ENCODE measurements at regions not wholly inside any gene's neighbourhood (a gene's known extent, or its start where the extent isn't known, plus 50 kb on each side); places are given as distances from the start of the nearest gene placed in this dataset.
"Not testable (repeated sequence)": the region's sequence is repeated elsewhere in the genome, so short reads cannot be mapped to it uniquely, and the experiment has no call there.

- no peak overlapping the region for H3K4me3 Mint-ChIP-seq (ENCODE audit: low read depth)
- H3K27me3 Mint-ChIP-seq, result peaks cover 3% of the 10 kb centered on the region
These were observed 166.8 kb upstream of the KCNJ6 start for GRCh38 chr21:38082936-38083485.

GRCh38 chr21:38083535-38083934, 167.3 kb upstream of the KCNJ6 start:
- Mint-ChIP-seq H3K9me3 (ENCODE audit: low read depth) (no peaks in the 10 kb centered on the region), H3K4me1 (ENCODE audit: low read depth) (no peaks in the 10 kb centered on the region)

More at GRCh38 chr21:38082936-38083485, 166.8 kb upstream of the KCNJ6 start:
- Mint-ChIP-seq H3K9me3 (ENCODE audit: low read depth) (no peaks in the 10 kb centered on the region), H3K4me1 (ENCODE audit: low read depth) (no peaks in the 10 kb centered on the region), H3K27ac (no peak overlapping the region), H3K36me3 (ENCODE audit: insufficient read depth) (no peaks in the 10 kb centered on the region)
- TF ChIP-seq CTCF (IDR thresholded peaks at IDR 0.05; ENCODE audit: unreplicated experiment), result no peak
- no peak for DNase-seq (ENCODE audit: low spot score, unreplicated experiment)

GRCh38 chr21:38086580-38086979, 170.2 kb upstream of the KCNJ15 start:
- Mint-ChIP-seq H3K4me1 (ENCODE audit: low read depth) (no peaks in the 10 kb centered on the region), H3K27me3 (no peaks in the 10 kb centered on the region), H3K36me3 (ENCODE audit: insufficient read depth) (no peaks in the 10 kb centered on the region), H3K27ac (no peak overlapping the region), H3K9me3 (ENCODE audit: low read depth) (no peaks in the 10 kb centered on the region), H3K4me3 (ENCODE audit: low read depth) (no peak overlapping the region)
- DNase-seq (ENCODE audit: low spot score, unreplicated experiment), result no peak
- TF ChIP-seq CTCF (IDR thresholded peaks at IDR 0.05; ENCODE audit: unreplicated experiment), result no peak

More at GRCh38 chr21:38083535-38083934, 167.3 kb upstream of the KCNJ6 start:
- Mint-ChIP-seq H3K36me3 (ENCODE audit: insufficient read depth) (no peaks in the 10 kb centered on the region), H3K27ac (no peak overlapping the region), H3K27me3 (peaks cover 3% of the 10 kb centered on the region), H3K4me3 (ENCODE audit: low read depth) (no peak overlapping the region)
- DNase-seq (ENCODE audit: low spot score, unreplicated experiment), result no peak
- no peak for TF ChIP-seq CTCF (IDR thresholded peaks at IDR 0.05; ENCODE audit: unreplicated experiment)

GRCh38 chr21:38088916-38089762, 167.7 kb upstream of the KCNJ15 start:
- no peak overlapping the region for H3K27ac Mint-ChIP-seq
- peaks cover 3% of the 10 kb centered on the region for H3K27me3 Mint-ChIP-seq
- H3K4me3 Mint-ChIP-seq (ENCODE audit: low read depth), result no peak overlapping the region
- DNase-seq (ENCODE audit: low spot score, unreplicated experiment), result no peak
- H3K9me3 Mint-ChIP-seq (ENCODE audit: low read depth), result no peaks in the 10 kb centered on the region
- TF ChIP-seq CTCF (IDR thresholded peaks at IDR 0.05; ENCODE audit: unreplicated experiment), result no peak
- no peaks in the 10 kb centered on the region for H3K4me1 Mint-ChIP-seq (ENCODE audit: low read depth)
- H3K36me3 Mint-ChIP-seq (ENCODE audit: insufficient read depth), result no peaks in the 10 kb centered on the region

GRCh38 chr21:38089763-38090046, 167.1 kb upstream of the KCNJ15 start:
- Mint-ChIP-seq H3K27ac (no peak overlapping the region), H3K9me3 (ENCODE audit: low read depth) (no peaks in the 10 kb centered on the region), H3K36me3 (ENCODE audit: insufficient read depth) (no peaks in the 10 kb centered on the region), H3K4me1 (ENCODE audit: low read depth) (no peaks in the 10 kb centered on the region), H3K4me3 (ENCODE audit: low read depth) (no peak overlapping the region), H3K27me3 (peaks cover 5% of the 10 kb centered on the region)
- no peak for DNase-seq (ENCODE audit: low spot score, unreplicated experiment)
- TF ChIP-seq CTCF (IDR thresholded peaks at IDR 0.05; ENCODE audit: unreplicated experiment), result no peak

GRCh38 chr21:38091061-38091460, 165.7 kb upstream of the KCNJ15 start:
- H3K36me3 Mint-ChIP-seq (ENCODE audit: insufficient read depth); H3K27me3 Mint-ChIP-seq; DNase-seq (ENCODE audit: low spot score, unreplicated experiment); H3K4me3 Mint-ChIP-seq (ENCODE audit: low read depth); H3K27ac Mint-ChIP-seq; H3K4me1 Mint-ChIP-seq (ENCODE audit: low read depth); H3K9me3 Mint-ChIP-seq (ENCODE audit: low read depth): not testable (repeated sequence)
